ENCODE measurements at regions not wholly inside any gene's neighbourhood (a gene's known extent, or its start where the extent isn't known, plus 50 kb on each side); places are given as distances from the start of the nearest gene placed in this dataset.

DNA sequence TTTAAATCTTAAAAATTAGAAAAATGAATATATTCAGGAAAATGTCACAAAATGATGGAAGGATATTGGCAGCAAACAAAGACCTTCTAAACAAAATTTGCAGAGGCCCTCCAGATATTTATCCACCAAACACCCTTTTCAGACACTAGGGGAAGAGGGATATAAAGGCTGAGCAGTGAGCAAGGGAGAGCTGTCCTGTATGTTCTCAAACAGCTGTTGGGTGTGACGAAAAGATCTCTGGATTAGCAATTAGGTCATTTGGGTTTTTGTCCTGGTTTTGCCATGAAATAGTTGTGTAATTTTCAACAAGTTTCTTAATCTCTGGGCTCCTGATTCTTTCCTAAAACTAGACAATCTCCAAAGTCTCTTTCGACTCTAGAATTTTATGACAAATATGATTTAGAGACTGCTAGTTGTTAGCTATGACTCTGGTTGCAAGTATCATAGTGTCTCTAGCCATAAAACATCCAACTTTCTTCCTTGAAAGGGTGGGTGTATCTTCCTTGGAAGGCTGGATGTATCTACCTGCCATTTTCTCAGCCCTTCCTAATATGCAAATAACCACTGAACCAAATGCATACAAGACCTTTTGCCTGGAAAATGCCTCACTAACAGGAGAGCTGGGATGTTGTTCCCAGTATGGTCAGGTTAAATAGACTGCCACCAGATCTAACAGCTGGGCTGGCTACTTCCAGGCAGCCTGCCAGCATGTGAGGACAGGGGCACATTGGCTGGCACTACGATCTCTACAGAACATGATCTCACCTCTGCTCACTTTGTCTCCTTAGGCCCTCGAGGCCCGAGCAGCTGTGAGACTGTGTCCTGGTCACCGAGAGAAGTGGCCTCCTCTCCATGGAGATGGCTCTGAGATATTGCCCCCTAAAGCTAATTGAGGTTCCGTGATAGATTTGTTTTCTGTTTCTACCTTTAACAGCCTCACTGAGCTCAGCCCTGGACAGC is 225.5 kb upstream of the JADE1 start:
- no peaks in the 10 kb centered on the region for H3K36me3 Mint-ChIP-seq (ENCODE audit: low read depth)
- DNase-seq (ENCODE audit: low spot score), result no peak
- H3K9me3 Mint-ChIP-seq (ENCODE audit: low read depth), result no peaks in the 10 kb centered on the region
- no peaks in the 10 kb centered on the region for H3K4me1 Mint-ChIP-seq (ENCODE audit: low read depth)
- TF ChIP-seq, protein P1, sequence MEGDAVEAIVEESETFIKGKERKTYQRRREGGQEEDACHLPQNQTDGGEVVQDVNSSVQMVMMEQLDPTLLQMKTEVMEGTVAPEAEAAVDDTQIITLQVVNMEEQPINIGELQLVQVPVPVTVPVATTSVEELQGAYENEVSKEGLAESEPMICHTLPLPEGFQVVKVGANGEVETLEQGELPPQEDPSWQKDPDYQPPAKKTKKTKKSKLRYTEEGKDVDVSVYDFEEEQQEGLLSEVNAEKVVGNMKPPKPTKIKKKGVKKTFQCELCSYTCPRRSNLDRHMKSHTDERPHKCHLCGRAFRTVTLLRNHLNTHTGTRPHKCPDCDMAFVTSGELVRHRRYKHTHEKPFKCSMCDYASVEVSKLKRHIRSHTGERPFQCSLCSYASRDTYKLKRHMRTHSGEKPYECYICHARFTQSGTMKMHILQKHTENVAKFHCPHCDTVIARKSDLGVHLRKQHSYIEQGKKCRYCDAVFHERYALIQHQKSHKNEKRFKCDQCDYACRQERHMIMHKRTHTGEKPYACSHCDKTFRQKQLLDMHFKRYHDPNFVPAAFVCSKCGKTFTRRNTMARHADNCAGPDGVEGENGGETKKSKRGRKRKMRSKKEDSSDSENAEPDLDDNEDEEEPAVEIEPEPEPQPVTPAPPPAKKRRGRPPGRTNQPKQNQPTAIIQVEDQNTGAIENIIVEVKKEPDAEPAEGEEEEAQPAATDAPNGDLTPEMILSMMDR (IDR thresholded peaks at IDR 0.05), result no peak
- H3K27ac Mint-ChIP-seq (ENCODE audit: unreplicated experiment), result no peak overlapping the region
- no peak overlapping the region for H3K4me3 Mint-ChIP-seq (ENCODE audit: unreplicated experiment)
- H3K27me3 Mint-ChIP-seq (ENCODE audit: low read depth), result no peaks in the 10 kb centered on the region

DNA sequence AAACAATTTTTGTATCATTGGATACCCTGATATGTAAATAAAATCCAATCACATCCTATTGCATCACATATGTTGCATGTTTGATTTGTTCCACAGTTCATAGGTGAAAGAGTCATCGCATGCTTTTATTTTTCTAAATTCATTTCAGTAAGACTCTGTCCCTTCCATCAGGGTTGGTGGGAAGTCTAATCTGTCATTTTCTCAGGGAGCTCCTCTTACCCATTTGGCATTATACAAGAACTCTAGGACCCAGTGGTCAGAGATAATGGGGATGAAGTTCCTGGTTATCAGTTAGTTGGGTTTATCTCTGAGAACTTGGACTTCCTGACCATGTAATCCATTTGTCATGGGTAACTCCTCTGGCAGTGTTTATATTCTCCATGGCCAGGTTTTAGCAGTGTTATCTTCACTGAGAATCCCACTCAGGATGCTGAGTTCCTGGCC is 227.1 kb upstream of the JADE1 start:
- Mint-ChIP-seq H3K27ac (ENCODE audit: unreplicated experiment) (no peak overlapping the region), H3K36me3 (ENCODE audit: low read depth) (no peaks in the 10 kb centered on the region), H3K4me3 (ENCODE audit: unreplicated experiment) (no peak overlapping the region), H3K27me3 (ENCODE audit: low read depth) (no peaks in the 10 kb centered on the region), H3K4me1 (ENCODE audit: low read depth) (no peaks in the 10 kb centered on the region), H3K9me3 (ENCODE audit: low read depth) (no peaks in the 10 kb centered on the region)
- no peak for DNase-seq (ENCODE audit: low spot score)
- TF ChIP-seq, protein P1 (IDR thresholded peaks at IDR 0.05), result no peak

DNA sequence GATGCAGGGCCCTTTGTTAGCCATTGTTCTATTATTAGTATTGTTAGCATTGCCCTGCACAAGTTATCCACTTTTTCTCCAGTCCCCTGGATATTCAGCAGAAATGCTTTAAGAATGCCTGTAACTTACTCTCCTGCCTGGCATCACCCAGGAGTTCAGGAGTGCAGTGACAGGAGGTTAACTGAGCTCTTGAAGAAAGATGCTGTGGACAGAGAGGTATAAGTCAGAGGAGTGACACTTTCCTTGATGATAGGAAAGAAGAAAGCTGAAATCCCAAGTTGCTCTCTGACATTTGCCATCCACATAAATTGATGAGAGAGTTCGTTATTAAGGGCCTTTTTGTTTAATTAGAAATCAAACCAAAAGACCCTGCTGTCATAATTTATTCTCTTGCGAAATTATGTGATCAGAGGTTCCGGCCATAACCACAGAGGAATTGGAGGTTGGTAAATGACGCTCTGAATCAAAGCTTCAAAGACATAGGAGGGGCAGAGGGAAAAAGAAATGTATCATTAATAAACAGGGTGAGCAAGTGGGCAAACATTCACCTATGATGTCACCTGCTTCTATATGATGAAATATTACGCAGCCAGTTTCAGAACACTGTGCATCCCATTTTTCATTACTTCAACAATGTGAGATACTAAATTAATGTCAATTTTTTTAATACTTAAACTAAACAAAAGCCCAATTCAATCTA is 230.2 kb upstream of the JADE1 start:
- H3K27ac Mint-ChIP-seq (ENCODE audit: unreplicated experiment), result no peak overlapping the region
- no peak overlapping the region for H3K4me3 Mint-ChIP-seq (ENCODE audit: unreplicated experiment)
- peaks cover 2% of the 10 kb centered on the region for H3K9me3 Mint-ChIP-seq (ENCODE audit: low read depth)
- peaks cover 16% of the 10 kb centered on the region for H3K4me1 Mint-ChIP-seq (ENCODE audit: low read depth)
- no peaks in the 10 kb centered on the region for H3K27me3 Mint-ChIP-seq (ENCODE audit: low read depth)
- no peak for DNase-seq (ENCODE audit: low spot score)
- no peaks in the 10 kb centered on the region for H3K36me3 Mint-ChIP-seq (ENCODE audit: low read depth)
- TF ChIP-seq, protein P1 (IDR thresholded peaks at IDR 0.05), result no peak

DNA sequence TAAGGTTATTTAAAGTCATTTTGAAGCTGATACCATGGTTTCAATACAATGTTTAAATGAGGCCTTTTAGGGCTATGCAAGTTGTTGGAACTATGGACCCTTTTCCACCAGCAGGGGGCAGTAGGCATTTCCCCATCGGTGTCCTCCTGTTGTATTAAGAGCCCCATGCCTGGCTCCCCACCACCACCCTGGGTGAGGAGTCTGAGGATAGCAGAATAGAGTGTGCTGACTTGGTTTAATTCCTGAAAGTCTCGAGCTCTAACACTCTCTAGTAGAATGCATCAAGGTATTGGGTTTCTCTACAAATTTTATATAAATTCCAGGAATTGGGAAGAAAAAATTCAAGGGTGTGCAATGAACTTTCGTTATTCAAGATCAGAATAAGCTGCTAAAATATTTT is 234.8 kb upstream of the JADE1 start:
- TF ChIP-seq, protein P1 (IDR thresholded peaks at IDR 0.05), result peak; percentile 83
- DNase-seq (ENCODE audit: low spot score), result no peak
- Mint-ChIP-seq H3K27ac (ENCODE audit: unreplicated experiment) (peak overlapping the region; percentile 74), H3K9me3 (ENCODE audit: low read depth) (peaks cover 2% of the 10 kb centered on the region), H3K4me1 (ENCODE audit: low read depth) (peaks cover 59% of the 10 kb centered on the region), H3K36me3 (ENCODE audit: low read depth) (no peaks in the 10 kb centered on the region), H3K4me3 (ENCODE audit: unreplicated experiment) (no peak overlapping the region), H3K27me3 (ENCODE audit: low read depth) (no peaks in the 10 kb centered on the region)

DNA sequence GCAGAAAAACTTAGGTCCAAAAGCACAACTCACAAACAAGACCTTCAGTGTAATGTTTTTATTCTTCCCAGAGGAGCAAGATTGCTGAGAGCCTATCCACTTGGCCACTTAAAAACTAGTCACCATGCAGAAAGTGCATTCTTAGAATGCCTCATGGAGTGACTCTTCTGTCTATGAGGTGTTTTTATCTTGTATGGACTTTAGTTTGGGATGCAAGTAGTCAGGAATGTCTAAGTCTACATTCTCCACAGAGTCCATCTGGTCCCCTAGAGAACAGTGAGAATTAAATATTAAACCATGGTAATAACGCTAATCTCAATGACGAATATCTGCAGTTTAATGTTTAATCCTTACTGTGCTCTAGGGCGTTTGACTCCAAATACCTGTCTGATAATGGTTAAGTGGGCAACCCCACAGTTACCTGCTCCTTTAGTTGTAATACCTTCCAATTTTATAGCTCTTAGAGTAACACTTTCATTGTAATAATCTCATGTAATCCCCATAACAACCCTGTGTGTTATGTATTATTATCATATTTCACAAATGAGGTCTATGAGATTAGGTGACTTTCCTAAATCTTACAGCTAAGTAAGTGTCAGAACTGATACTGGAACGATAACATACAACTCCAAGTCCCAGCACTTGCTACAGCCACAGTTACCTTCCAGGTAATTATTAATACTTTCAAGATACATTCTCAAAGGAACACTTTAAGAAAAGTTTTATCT is 235.6 kb upstream of the JADE1 start:
- Mint-ChIP-seq H3K4me3 (ENCODE audit: unreplicated experiment) (no peak overlapping the region), H3K27me3 (ENCODE audit: low read depth) (no peaks in the 10 kb centered on the region), H3K27ac (ENCODE audit: unreplicated experiment) (peak overlapping the region; percentile 74), H3K9me3 (ENCODE audit: low read depth) (peaks cover 2% of the 10 kb centered on the region), H3K36me3 (ENCODE audit: low read depth) (no peaks in the 10 kb centered on the region), H3K4me1 (ENCODE audit: low read depth) (peaks cover 67% of the 10 kb centered on the region)
- TF ChIP-seq, protein P1 (IDR thresholded peaks at IDR 0.05), result no peak
- DNase-seq (ENCODE audit: low spot score), result no peak
